Fibroblast of lung (primary cell): ENCODE measurements at regions not wholly inside any gene's neighbourhood (a gene's known extent, or its start where the extent isn't known, plus 50 kb on each side); places are given as distances from the start of the nearest gene placed in this dataset.

Experiments
- DNase-seq, 2 donors: peaks; one replicate each; pipeline versions ENCODE4 v3.0.0 to v3.0.0-alpha.2; 2010; ENCODE audit warnings: low read depth in 2 of 2
- H2AFZ ChIP-seq: 2 replicates; pipeline ENCODE4 v1.5.1; 2012; ENCODE audit warnings: low read length, control low read depth, inconsistent platforms
- H3K27ac ChIP-seq: 2 replicates; pipeline ENCODE4 v1.5.1; 2011; ENCODE audit warnings: low read length, control low read depth; ENCODE audit not compliant: insufficient read depth
- H3K27me3 ChIP-seq: 2 replicates; pipeline ENCODE4 v1.5.1; 2011; ENCODE audit warnings: mild to moderate bottlenecking, low read length; ENCODE audit not compliant: control insufficient read depth, insufficient read depth
- H3K36me3 ChIP-seq: 2 replicates; pipeline ENCODE4 v1.5.1; 2011; ENCODE audit warnings: low read length; ENCODE audit not compliant: control insufficient read depth, insufficient read depth
- H3K4me1 ChIP-seq: 2 replicates; pipeline ENCODE4 v1.5.1; 2011; ENCODE audit warnings: low read length; ENCODE audit not compliant: control insufficient read depth, insufficient read depth; ENCODE audit errors: extremely low read depth
- H3K4me2 ChIP-seq: 2 replicates; pipeline ENCODE4 v1.5.1; 2011; ENCODE audit warnings: low read length, control low read depth; ENCODE audit not compliant: insufficient read depth; ENCODE audit errors: extremely low read depth
- H3K4me3 ChIP-seq, 4 experiments: fragments of 200-600 bp in 1 of 4; sonication (generic) in 1 of 4; replicated peaks in 1 of 4; 2 replicates each; pipeline ENCODE4 v1.5.1; 2011 to 2016; ENCODE audit warnings: low read length in 4 of 4, low read depth in 3 of 4, mild to moderate bottlenecking in 3 of 4, control low read depth in 2 of 4, inconsistent platforms in 1 of 4, mixed read lengths in 1 of 4; ENCODE audit not compliant: insufficient read depth in 1 of 4; ENCODE audit errors: control extremely low read depth in 1 of 4
- H3K79me2 ChIP-seq: 2 replicates; pipeline ENCODE4 v1.5.1; 2012; ENCODE audit warnings: mild to moderate bottlenecking, low read length, inconsistent platforms; ENCODE audit not compliant: control insufficient read depth, insufficient read depth
- H3K9ac ChIP-seq: 2 replicates; pipeline ENCODE4 v1.5.1; 2011; ENCODE audit warnings: mild to moderate bottlenecking, low read length, control low read depth; ENCODE audit not compliant: insufficient read depth
- H3K9me3 ChIP-seq: 2 replicates; pipeline ENCODE4 v1.5.1; 2012; ENCODE audit warnings: low read depth, low read length; ENCODE audit not compliant: control insufficient read depth, insufficient read depth
- H4K20me1 ChIP-seq: 2 replicates; pipeline ENCODE4 v1.5.1; 2011; ENCODE audit warnings: low read length; ENCODE audit not compliant: control insufficient read depth, insufficient read depth; ENCODE audit errors: extremely low read depth
- EZH2 ChIP-seq: IDR thresholded peaks from 2 replicates; pipeline ENCODE4 v1.5.1; 2012; ENCODE audit warnings: low read length, control low read depth, mild to moderate bottlenecking; ENCODE audit errors: missing control alignments
- TF ChIP-seq, protein P1 (sequence below), 2 donors: IDR thresholded peaks in 1 of 2; conservative IDR thresholded peaks in 1 of 2; 1 replicate in 1 of 2; 2 replicates in 1 of 2; pipeline ENCODE4 v1.5.1; 2011 to 2012; ENCODE audit warnings: low read length in 2 of 2, control low read depth in 1 of 2, inconsistent platforms in 1 of 2, low read depth in 1 of 2, mild to moderate bottlenecking in 1 of 2

DNA sequence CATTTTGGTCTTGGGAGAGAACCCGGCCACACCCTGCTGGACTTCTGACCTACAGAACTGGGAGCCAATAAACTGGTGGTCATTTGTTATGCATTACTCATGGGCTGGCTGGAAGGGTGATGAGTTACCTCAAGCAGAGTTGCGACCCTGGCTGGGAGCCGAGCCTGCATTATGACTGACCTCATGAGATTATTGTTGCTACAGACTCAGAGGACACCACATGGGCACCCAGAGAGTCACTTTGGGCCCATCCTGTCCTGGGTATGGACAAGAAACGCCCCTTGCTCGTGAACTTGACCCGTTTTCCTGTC lies 531.7 kb downstream of the TBC1D22A start:
- Histone ChIP-seq H3K4me1 (peaks cover 2% of the 10 kb centered on the region), H2AFZ (no peak overlapping the region), H3K4me3 (no peak overlapping the region), H3K9me3 (no peaks in the 10 kb centered on the region), H3K27ac (no peak overlapping the region), H4K20me1 (no peaks in the 10 kb centered on the region), H3K9ac (no peak overlapping the region), H3K79me2 (no peaks in the 10 kb centered on the region), H3K36me3 (no peaks in the 10 kb centered on the region), H3K4me2 (no peak overlapping the region), H3K27me3 (no peaks in the 10 kb centered on the region)
- DNase-seq, result peak; percentile 69 to 96
- TF ChIP-seq, protein P1, sequence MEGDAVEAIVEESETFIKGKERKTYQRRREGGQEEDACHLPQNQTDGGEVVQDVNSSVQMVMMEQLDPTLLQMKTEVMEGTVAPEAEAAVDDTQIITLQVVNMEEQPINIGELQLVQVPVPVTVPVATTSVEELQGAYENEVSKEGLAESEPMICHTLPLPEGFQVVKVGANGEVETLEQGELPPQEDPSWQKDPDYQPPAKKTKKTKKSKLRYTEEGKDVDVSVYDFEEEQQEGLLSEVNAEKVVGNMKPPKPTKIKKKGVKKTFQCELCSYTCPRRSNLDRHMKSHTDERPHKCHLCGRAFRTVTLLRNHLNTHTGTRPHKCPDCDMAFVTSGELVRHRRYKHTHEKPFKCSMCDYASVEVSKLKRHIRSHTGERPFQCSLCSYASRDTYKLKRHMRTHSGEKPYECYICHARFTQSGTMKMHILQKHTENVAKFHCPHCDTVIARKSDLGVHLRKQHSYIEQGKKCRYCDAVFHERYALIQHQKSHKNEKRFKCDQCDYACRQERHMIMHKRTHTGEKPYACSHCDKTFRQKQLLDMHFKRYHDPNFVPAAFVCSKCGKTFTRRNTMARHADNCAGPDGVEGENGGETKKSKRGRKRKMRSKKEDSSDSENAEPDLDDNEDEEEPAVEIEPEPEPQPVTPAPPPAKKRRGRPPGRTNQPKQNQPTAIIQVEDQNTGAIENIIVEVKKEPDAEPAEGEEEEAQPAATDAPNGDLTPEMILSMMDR (conservative IDR thresholded peaks at IDR 0.05 in 1 of 2, IDR thresholded peaks at IDR 0.05 in 1 of 2; ENCODE audit: low read depth in 1 of 2, low read length in 2 of 2), result no peak
- no peak for TF ChIP-seq EZH2

- H3K27me3 ChIP-seq, result no peaks in the 10 kb centered on the region
- peaks cover 2% of the 10 kb centered on the region for H3K4me1 ChIP-seq
- no peaks in the 10 kb centered on the region for H3K79me2 ChIP-seq
- H2AFZ ChIP-seq, result no peak overlapping the region
- no peak for DNase-seq
- H4K20me1 ChIP-seq, result no peaks in the 10 kb centered on the region
- no peak overlapping the region for H3K4me2 ChIP-seq
- H3K9me3 ChIP-seq, result no peaks in the 10 kb centered on the region
- H3K36me3 ChIP-seq, result no peaks in the 10 kb centered on the region
- H3K27ac ChIP-seq, result no peak overlapping the region
- no peak for TF ChIP-seq EZH2
- TF ChIP-seq, protein P1 (conservative IDR thresholded peaks at IDR 0.05 in 1 of 2, IDR thresholded peaks at IDR 0.05 in 1 of 2; ENCODE audit: low read depth in 1 of 2, low read length in 2 of 2), result no peak
- no peak overlapping the region for H3K9ac ChIP-seq
- H3K4me3 ChIP-seq, result no peak overlapping the region
Measured at GRCh38 chr22:47293368-47294221, 531.1 kb downstream of the TBC1D22A start.

DNA sequence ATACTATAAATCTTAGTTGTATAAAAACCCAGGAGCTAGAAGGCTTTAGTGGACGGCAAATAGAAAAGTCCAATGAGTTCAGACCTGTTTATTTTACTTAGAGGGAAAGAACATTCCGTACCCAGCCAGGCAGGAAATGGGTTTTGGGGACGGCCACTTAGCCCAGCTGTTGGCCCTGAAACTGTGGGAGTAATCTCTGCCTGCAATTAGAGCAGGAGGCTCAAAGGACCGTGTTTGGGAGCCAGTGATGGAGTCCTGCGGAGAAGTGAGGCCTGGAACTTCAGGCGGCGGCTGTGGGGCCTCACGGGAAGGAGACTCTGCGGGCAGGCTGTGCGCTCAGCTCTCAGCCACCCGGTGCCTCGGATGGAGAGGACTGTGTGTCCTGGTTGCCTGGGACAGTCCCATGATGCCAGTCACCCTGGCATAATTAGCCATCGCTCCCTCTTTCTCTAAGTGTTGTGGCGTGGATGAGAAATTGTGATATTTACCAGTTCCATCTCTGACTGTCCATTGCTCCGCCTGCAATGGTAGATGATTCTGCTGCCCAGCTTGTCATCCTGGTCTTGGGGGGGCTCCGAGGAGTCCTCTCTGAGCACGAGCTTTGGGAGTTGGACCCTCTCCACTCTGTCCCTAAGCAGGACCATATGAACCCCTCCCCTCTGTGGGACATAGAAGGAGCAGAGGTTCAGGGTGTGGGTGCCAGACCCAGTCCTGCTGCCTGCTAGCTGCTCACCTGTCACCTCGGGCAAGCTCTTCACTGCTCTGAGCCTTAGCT lies 530.3 kb downstream of the TBC1D22A start:
- H2AFZ ChIP-seq, result no peak overlapping the region
- H3K4me1 ChIP-seq, result peaks cover 2% of the 10 kb centered on the region
- no peak overlapping the region for H3K27ac ChIP-seq
- no peaks in the 10 kb centered on the region for H4K20me1 ChIP-seq
- peak in 1 of 2 donors; percentile 92 for DNase-seq
- no peaks in the 10 kb centered on the region for H3K9me3 ChIP-seq
- H3K4me2 ChIP-seq, result no peak overlapping the region
- H3K27me3 ChIP-seq, result no peaks in the 10 kb centered on the region
- TF ChIP-seq EZH2, result no peak
- TF ChIP-seq, protein P1 (conservative IDR thresholded peaks at IDR 0.05 in 1 of 2, IDR thresholded peaks at IDR 0.05 in 1 of 2; ENCODE audit: low read depth in 1 of 2, low read length in 2 of 2), result no peak
- no peaks in the 10 kb centered on the region for H3K36me3 ChIP-seq
- no peak overlapping the region for H3K4me3 ChIP-seq
- H3K79me2 ChIP-seq, result no peaks in the 10 kb centered on the region
- no peak overlapping the region for H3K9ac ChIP-seq
